22Rv1 (cell line): ENCODE measurements at regions not wholly inside any gene's neighbourhood (a gene's known extent, or its start where the extent isn't known, plus 50 kb on each side); places are given as distances from the start of the nearest gene placed in this dataset.

Experiments used
- H3K27ac ChIP-seq: fragments of 450-650 bp; 2 replicates; pipeline ENCODE4 v1.5.1; 2017
- ZFX ChIP-seq: fragments of 450-650 bp; IDR thresholded peaks from 2 replicates; pipeline ENCODE4 v1.6.1; 2017; ENCODE audit warnings: antibody characterized with exemption, borderline replicate concordance
- TF ChIP-seq, protein P1 (sequence below): fragments of 450-650 bp; IDR thresholded peaks from 2 replicates; pipeline ENCODE4 v1.5.1; 2017; ENCODE audit warnings: mild to moderate bottlenecking

DNA sequence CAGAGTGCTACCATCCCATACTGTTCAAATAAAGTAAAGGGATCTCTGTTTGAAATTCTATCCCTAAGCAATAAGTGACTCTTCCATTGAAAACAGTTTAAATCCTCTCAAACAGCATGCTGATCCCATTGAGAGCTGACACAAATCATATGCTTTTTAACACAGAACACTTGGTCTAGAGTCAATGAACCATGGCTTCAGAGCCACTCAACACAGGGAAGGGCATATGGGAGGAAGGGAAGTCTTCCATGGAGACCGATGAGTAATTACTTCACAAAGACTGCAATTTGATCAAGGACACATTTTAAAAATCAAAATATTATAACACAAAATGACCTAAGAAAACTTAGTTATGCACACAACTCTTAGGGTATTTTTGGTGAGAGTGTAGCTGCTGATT, 1073.0 kb upstream of the MAP3K7 start:
- TF ChIP-seq, protein P1, sequence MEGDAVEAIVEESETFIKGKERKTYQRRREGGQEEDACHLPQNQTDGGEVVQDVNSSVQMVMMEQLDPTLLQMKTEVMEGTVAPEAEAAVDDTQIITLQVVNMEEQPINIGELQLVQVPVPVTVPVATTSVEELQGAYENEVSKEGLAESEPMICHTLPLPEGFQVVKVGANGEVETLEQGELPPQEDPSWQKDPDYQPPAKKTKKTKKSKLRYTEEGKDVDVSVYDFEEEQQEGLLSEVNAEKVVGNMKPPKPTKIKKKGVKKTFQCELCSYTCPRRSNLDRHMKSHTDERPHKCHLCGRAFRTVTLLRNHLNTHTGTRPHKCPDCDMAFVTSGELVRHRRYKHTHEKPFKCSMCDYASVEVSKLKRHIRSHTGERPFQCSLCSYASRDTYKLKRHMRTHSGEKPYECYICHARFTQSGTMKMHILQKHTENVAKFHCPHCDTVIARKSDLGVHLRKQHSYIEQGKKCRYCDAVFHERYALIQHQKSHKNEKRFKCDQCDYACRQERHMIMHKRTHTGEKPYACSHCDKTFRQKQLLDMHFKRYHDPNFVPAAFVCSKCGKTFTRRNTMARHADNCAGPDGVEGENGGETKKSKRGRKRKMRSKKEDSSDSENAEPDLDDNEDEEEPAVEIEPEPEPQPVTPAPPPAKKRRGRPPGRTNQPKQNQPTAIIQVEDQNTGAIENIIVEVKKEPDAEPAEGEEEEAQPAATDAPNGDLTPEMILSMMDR: no peak
- no peak for TF ChIP-seq ZFX
- no peak overlapping the region for H3K27ac ChIP-seq

DNA sequence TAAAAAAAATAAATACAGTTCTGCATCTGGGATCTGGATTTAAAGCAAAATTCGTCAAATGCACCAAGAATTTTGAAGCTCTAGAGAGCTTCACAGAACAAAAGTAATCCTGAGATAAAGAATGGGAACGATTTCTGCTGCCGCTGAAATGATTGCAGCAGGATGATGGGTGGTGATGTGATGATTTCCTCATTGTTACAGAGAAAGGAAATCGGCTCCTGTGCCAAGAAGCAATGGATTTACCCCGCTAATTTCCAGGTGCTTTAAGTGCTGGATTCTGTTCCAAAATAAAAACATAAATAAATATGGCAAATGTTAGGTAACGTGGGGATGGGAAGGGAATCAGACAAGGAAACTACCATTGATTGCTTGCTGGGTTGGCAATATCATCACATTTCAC, 1067.9 kb upstream of the MAP3K7 start:
- no peak for TF ChIP-seq ZFX
- TF ChIP-seq, protein P1: no peak
- no peak overlapping the region for H3K27ac ChIP-seq

DNA sequence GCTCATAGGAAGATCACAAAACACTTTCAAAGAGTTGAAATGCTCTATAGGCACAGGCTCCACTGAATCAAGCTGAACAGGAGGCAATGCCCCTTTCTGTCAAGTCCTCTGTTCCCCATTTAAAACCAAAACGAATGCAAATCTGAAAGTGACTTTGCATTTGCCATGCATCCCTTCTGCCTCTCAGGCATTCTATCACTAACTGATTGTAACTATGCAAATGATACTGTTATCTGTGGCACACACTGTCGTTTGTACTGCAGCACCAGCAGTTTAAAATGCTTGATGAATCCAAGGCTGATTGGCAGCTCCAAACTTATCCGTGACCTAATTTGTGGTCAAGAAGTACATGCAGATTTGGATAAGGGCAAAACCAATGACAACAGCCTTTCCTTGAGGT, 1067.5 kb upstream of the MAP3K7 start:
- no peak overlapping the region for H3K27ac ChIP-seq
- TF ChIP-seq ZFX: no peak
- TF ChIP-seq, protein P1: no peak

DNA sequence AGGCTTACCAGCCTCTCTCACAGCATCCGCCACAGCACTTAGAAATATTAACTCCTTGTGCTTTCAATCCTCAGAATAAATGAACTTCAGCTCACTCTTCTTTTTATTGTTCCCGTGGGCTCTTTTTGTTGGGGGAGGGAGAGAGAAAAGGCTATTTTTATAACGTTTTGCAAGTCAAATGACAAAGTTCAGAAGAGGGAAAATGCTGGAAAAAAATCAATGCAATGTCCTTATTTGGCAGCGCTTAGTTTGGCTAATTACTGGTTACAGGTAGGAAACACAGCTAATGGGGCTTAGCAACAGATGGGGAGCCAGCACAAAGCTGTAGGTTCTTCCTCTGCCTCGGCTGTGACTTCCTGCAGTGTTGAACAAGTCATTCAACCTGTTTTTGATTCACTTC, 1067.0 kb upstream of the MAP3K7 start:
- TF ChIP-seq, protein P1: no peak
- no peak for TF ChIP-seq ZFX
- no peak overlapping the region for H3K27ac ChIP-seq

DNA sequence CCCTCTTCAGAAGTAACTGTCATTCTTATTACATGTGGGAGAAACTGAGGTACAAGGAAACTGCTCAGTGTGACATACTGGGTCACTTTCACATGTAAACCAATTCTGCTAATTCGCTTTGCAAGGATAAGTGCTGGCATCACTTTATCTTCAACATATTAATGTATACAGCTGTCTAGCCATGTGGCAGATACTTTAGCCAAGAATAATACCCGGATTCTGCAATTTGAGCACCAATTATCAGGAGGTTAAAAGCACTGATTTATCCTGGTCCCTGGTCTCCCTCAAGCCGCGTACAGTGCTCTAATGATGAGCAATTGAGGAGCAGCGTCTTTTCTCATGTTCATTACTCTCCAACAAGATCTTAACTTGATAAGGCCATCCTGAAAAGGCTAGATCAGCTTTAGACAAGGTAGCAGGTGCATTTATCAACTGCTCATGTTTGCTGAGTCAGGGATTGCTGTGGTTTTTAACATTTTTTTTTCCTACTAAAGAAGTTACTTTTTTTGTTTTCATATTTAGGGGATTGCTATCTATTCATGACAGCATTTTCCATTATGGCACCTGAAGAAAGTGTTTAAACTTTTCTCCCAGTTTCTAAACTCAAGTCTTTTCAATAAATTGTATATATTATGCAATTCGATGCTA, 1066.3 kb upstream of the MAP3K7 start:
- no peak overlapping the region for H3K27ac ChIP-seq
- no peak for TF ChIP-seq ZFX
- TF ChIP-seq, protein P1: no peak

DNA sequence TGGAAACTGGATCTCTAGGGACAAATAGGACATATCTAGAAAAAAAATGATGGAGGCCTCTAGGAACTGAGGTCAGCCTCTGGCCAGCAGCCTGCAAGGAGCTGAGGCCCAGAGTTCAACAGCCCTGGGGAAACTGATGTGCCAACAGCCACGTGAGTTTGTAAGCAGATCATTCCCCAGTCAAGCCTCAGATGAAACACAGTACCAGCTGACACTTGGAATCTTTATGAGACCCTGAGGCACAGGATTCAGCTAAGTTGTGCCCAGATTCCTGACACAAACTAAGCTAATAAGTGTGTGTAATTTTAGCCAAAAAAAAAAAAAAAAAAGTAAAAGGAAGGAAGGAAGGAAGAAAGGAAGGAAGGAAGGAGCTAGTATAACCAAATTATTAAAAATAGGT, 1059.8 kb upstream of the MAP3K7 start:
- TF ChIP-seq ZFX: no peak
- TF ChIP-seq, protein P1: no peak
- no peak overlapping the region for H3K27ac ChIP-seq

DNA sequence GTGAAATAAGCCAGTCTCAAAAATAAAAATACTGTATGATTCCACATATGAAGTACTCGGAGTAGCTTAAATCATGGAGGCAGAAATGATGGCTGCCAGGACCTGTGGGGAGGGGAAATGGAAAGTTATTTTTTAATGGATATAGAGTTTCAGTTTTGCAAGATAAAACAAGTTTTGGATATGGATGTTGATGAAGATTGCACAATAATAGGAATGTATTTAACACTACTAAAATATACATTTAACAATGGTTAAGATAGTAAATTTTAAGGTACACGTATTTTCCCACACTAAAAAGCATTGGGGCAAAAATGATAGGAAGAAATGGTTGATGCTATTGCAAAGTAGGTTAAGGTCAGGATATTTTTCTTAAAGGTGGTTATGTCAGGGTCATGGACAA, 1058.9 kb upstream of the MAP3K7 start:
- no peak for TF ChIP-seq ZFX
- TF ChIP-seq, protein P1: no peak
- no peak overlapping the region for H3K27ac ChIP-seq
